ENCODE measurements at regions not wholly inside any gene's neighbourhood (a gene's known extent, or its start where the extent isn't known, plus 50 kb on each side); places are given as distances from the start of the nearest gene placed in this dataset.

GRCh38 chr3:88896026-88896425 is 211.4 kb upstream of the EPHA3 start:
- no peak overlapping the region for H3K9ac ChIP-seq (ENCODE audit: low read length in 3 of 3)
- no peaks in the 10 kb centered on the region for H3K27me3 ChIP-seq (ENCODE audit: control insufficient read depth, insufficient read depth, low read length)
- H3K27ac ChIP-seq (ENCODE audit: low read depth in 2 of 2, low read length in 2 of 2) = no peak overlapping the region
- no peak overlapping the region for H3K4me3 ChIP-seq (ENCODE audit: low read length in 3 of 3)
- H3K36me3 ChIP-seq (ENCODE audit: control insufficient read depth in 2 of 3, insufficient read depth in 3 of 3, low read length in 3 of 3) = no peaks in the 10 kb centered on the region
- intact Hi-C loops (cut with DNase I) = no loop called here
- DNase-seq = no peak
- FAIRE-seq = no peak
- H3K9me3 ChIP-seq (ENCODE audit: control insufficient read depth in 2 of 3, insufficient read depth in 1 of 3, low read length in 3 of 3) = no peaks in the 10 kb centered on the region
- no peaks in the 10 kb centered on the region for H3K4me1 ChIP-seq (ENCODE audit: control insufficient read depth in 2 of 3, insufficient read depth in 2 of 3, low read depth in 1 of 3, low read length in 3 of 3)
- TF ChIP-seq, protein P1, sequence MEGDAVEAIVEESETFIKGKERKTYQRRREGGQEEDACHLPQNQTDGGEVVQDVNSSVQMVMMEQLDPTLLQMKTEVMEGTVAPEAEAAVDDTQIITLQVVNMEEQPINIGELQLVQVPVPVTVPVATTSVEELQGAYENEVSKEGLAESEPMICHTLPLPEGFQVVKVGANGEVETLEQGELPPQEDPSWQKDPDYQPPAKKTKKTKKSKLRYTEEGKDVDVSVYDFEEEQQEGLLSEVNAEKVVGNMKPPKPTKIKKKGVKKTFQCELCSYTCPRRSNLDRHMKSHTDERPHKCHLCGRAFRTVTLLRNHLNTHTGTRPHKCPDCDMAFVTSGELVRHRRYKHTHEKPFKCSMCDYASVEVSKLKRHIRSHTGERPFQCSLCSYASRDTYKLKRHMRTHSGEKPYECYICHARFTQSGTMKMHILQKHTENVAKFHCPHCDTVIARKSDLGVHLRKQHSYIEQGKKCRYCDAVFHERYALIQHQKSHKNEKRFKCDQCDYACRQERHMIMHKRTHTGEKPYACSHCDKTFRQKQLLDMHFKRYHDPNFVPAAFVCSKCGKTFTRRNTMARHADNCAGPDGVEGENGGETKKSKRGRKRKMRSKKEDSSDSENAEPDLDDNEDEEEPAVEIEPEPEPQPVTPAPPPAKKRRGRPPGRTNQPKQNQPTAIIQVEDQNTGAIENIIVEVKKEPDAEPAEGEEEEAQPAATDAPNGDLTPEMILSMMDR (IDR thresholded peaks at IDR 0.05; ENCODE audit: borderline replicate concordance, extremely low read depth, insufficient read depth) = no peak

DNA sequence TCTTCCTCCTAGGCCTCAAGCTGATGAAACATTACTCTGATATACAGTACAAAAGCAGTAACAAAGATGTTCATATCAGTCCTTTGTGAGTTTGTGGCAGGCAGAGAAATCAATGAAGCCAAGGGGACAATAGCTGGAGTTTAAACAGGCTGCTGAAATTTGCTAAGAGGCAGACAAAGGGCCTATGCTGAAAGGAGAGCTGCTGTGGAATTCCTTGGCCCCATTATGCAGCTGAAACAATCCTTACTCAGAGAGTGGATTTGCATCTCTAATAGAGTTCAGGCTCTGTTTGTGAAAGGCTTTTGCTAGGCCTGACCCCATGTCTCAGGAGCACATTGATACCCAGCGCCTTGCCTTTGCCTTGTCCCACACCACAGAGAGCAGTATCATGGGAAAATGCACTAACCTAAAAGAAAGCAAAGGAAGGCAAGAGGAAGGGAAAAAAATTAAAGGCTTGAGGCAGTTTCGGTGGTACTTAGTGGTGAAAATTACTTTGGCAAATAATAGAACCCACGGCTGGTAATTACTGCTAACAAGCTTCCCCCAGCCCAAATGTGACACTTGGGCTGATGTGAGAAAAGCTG is 195.0 kb upstream of the EPHA3 start:
- H3K4me1 ChIP-seq (ENCODE audit: control insufficient read depth in 2 of 3, insufficient read depth in 2 of 3, low read depth in 1 of 3, low read length in 3 of 3) = no peaks in the 10 kb centered on the region
- H3K27ac ChIP-seq (ENCODE audit: low read depth in 2 of 2, low read length in 2 of 2) = no peak overlapping the region
- H3K4me3 ChIP-seq (ENCODE audit: low read length in 3 of 3) = no peak overlapping the region
- intact Hi-C loops (cut with DNase I) = no loop called here
- no peaks in the 10 kb centered on the region for H3K36me3 ChIP-seq (ENCODE audit: control insufficient read depth in 2 of 3, insufficient read depth in 3 of 3, low read length in 3 of 3)
- DNase-seq (no peak), FAIRE-seq (no peak)
- no peaks in the 10 kb centered on the region for H3K9me3 ChIP-seq (ENCODE audit: control insufficient read depth in 2 of 3, insufficient read depth in 1 of 3, low read length in 3 of 3)
- no peaks in the 10 kb centered on the region for H3K27me3 ChIP-seq (ENCODE audit: control insufficient read depth, insufficient read depth, low read length)
- H3K9ac ChIP-seq (ENCODE audit: low read length in 3 of 3) = no peak overlapping the region
- TF ChIP-seq, protein P1 (IDR thresholded peaks at IDR 0.05; ENCODE audit: borderline replicate concordance, extremely low read depth, insufficient read depth) = no peak

- TF ChIP-seq, protein P1 (IDR thresholded peaks at IDR 0.05; ENCODE audit: borderline replicate concordance, extremely low read depth, insufficient read depth) = no peak
- no peaks in the 10 kb centered on the region for H3K27me3 ChIP-seq (ENCODE audit: control insufficient read depth, insufficient read depth, low read length)
- no peak for FAIRE-seq
- no peak overlapping the region for H3K9ac ChIP-seq (ENCODE audit: low read length in 3 of 3)
- no peak overlapping the region for H3K4me3 ChIP-seq (ENCODE audit: low read length in 3 of 3)
- no peaks in the 10 kb centered on the region for H3K4me1 ChIP-seq (ENCODE audit: control insufficient read depth in 2 of 3, insufficient read depth in 2 of 3, low read depth in 1 of 3, low read length in 3 of 3)
- intact Hi-C loops (cut with DNase I) = no loop called here
- no peaks in the 10 kb centered on the region for H3K9me3 ChIP-seq (ENCODE audit: control insufficient read depth in 2 of 3, insufficient read depth in 1 of 3, low read length in 3 of 3)
- H3K36me3 ChIP-seq (ENCODE audit: control insufficient read depth in 2 of 3, insufficient read depth in 3 of 3, low read length in 3 of 3) = no peaks in the 10 kb centered on the region
- H3K27ac ChIP-seq (ENCODE audit: low read depth in 2 of 2, low read length in 2 of 2) = no peak overlapping the region
- no peak for DNase-seq
Measured at GRCh38 chr3:88918841-88919240, 188.6 kb upstream of the EPHA3 start.

DNA sequence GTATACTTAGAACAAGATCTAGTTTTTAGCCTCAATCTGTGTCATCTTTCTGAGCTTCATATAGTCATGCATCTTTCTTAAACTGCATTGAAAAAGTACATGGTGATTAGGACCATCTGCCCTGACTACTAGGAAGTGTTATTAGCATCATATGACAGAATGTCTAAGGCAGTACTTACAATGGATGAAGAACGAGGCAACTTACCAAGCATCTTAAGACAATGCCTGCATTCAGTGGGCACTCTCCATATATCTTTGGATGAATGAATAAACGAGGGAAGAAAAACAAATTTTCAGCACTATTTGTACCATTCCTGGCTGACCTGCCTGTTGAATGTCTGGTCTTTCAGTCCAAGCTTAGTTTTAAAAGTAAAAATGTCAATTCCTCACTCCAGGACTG is 185.4 kb upstream of the EPHA3 start:
- FAIRE-seq = no peak
- H3K27me3 ChIP-seq (ENCODE audit: control insufficient read depth, insufficient read depth, low read length) = no peaks in the 10 kb centered on the region
- H3K9me3 ChIP-seq (ENCODE audit: control insufficient read depth in 2 of 3, insufficient read depth in 1 of 3, low read length in 3 of 3) = no peaks in the 10 kb centered on the region
- no peak overlapping the region for H3K4me3 ChIP-seq (ENCODE audit: low read length in 3 of 3)
- no peaks in the 10 kb centered on the region for H3K4me1 ChIP-seq (ENCODE audit: control insufficient read depth in 2 of 3, insufficient read depth in 2 of 3, low read depth in 1 of 3, low read length in 3 of 3)
- TF ChIP-seq, protein P1 (IDR thresholded peaks at IDR 0.05; ENCODE audit: borderline replicate concordance, extremely low read depth, insufficient read depth) = no peak
- intact Hi-C loops (cut with DNase I) = no loop called here
- no peaks in the 10 kb centered on the region for H3K36me3 ChIP-seq (ENCODE audit: control insufficient read depth in 2 of 3, insufficient read depth in 3 of 3, low read length in 3 of 3)
- no peak overlapping the region for H3K27ac ChIP-seq (ENCODE audit: low read depth in 2 of 2, low read length in 2 of 2)
- no peak for DNase-seq
- H3K9ac ChIP-seq (ENCODE audit: low read length in 3 of 3) = no peak overlapping the region
